ENCODE measurements at regions not wholly inside any gene's neighbourhood (a gene's known extent, or its start where the extent isn't known, plus 50 kb on each side); places are given as distances from the start of the nearest gene placed in this dataset.

DNA sequence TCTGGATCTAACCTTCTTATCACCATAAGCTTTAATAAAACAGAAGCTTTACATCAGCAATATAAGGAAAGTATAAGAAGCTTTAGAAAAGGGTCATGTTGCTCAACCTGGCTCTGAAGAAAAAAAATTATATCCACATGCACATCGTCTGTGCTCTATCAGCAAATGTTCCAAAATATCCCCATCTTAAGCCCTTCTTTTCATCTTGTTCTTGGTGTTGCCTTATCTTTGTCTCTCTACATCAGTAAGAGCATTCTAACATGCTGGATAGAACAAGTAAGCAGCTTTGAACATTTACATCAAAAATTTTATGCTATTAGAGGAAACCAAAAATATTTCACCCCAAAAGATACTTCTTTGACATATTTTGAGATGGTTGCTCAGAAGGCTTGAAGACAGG lies 157.8 kb upstream of the SNX7 start:
- TF ChIP-seq ZNF560 (tag by site-specific recombination; IDR thresholded peaks at IDR 0.05; ENCODE audit: borderline replicate concordance) (no peak), MYNN (tag by site-specific recombination; IDR thresholded peaks at IDR 0.05; ENCODE audit: borderline replicate concordance) (no peak), HOXA7 (CRISPR knock-in tag; IDR thresholded peaks at IDR 0.05; ENCODE audit: borderline replicate concordance) (no peak), PRDM1 (tag by site-specific recombination; IDR thresholded peaks at IDR 0.05) (no peak)
- TF ChIP-seq, protein P1, sequence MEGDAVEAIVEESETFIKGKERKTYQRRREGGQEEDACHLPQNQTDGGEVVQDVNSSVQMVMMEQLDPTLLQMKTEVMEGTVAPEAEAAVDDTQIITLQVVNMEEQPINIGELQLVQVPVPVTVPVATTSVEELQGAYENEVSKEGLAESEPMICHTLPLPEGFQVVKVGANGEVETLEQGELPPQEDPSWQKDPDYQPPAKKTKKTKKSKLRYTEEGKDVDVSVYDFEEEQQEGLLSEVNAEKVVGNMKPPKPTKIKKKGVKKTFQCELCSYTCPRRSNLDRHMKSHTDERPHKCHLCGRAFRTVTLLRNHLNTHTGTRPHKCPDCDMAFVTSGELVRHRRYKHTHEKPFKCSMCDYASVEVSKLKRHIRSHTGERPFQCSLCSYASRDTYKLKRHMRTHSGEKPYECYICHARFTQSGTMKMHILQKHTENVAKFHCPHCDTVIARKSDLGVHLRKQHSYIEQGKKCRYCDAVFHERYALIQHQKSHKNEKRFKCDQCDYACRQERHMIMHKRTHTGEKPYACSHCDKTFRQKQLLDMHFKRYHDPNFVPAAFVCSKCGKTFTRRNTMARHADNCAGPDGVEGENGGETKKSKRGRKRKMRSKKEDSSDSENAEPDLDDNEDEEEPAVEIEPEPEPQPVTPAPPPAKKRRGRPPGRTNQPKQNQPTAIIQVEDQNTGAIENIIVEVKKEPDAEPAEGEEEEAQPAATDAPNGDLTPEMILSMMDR (tag by site-specific recombination; IDR thresholded peaks at IDR 0.05) = no peak
- TF ChIP-seq, protein P2, sequence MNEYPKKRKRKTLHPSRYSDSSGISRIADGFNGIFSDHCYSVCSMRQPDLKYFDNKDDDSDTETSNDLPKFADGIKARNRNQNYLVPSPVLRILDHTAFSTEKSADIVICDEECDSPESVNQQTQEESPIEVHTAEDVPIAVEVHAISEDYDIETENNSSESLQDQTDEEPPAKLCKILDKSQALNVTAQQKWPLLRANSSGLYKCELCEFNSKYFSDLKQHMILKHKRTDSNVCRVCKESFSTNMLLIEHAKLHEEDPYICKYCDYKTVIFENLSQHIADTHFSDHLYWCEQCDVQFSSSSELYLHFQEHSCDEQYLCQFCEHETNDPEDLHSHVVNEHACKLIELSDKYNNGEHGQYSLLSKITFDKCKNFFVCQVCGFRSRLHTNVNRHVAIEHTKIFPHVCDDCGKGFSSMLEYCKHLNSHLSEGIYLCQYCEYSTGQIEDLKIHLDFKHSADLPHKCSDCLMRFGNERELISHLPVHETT (tag by site-specific recombination; IDR thresholded peaks at IDR 0.05) = no peak
- TF ChIP-seq, protein P3, sequence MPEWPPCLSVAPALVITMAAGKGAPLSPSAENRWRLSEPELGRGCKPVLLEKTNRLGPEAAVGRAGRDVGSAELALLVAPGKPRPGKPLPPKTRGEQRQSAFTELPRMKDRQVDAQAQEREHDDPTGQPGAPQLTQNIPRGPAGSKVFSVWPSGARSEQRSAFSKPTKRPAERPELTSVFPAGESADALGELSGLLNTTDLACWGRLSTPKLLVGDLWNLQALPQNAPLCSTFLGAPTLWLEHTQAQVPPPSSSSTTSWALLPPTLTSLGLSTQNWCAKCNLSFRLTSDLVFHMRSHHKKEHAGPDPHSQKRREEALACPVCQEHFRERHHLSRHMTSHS (tag by site-specific recombination; IDR thresholded peaks at IDR 0.05) = no peak
